ENCODE measurements at regions not wholly inside any gene's neighbourhood (a gene's known extent, or its start where the extent isn't known, plus 50 kb on each side); places are given as distances from the start of the nearest gene placed in this dataset.
A peak's percentile ranks its signal among the peaks of the same experiment; 100 is the strongest.
"Not testable (repeated sequence)": the region's sequence is repeated elsewhere in the genome, so short reads cannot be mapped to it uniquely, and the experiment has no call there.

DNA sequence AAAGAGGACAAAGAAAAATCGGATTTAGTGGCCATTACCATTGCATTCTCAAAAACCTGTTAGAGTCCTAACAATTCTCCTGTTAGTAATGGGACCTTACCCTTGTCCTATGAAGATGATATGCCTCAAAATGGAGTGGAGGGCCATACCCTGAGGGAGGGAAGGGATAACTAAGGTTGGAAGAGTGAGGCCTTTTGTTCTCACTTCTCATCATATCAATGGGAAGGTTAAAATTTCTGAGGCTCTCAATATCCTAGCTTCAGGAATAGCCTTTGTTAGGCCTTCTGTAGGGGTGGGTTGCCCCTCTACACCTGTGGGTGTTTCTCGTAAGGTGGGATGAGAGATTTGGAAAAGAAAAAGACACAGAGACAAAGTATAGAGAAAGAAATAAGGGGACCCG, 109.4 kb upstream of the SGIP1 start:
- not testable (repeated sequence) for DNase-seq (ENCODE audit: low spot score)

- DNase-seq (ENCODE audit: low spot score) = no peak
Measured at GRCh38 chr1:66426239-66426853, 107.6 kb upstream of the SGIP1 start.

DNA sequence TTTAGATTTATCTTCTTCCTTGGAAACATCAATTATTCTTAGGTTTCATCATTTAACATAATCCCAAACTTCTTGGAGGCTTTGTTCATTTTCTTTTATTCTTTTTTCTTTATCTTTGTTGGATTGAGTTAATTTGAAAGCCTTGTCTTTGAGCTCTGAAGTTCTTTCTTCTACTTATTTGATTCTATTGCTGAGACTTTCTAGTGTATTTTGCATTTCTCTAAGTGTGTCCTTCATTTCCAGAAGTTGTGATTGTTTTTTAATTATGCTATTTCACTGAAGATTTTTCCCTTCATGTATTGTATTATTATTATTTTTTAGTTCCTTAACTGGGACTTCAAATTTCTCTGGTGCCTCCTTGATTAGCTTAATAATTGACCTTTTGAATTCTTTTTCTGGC, 103.1 kb upstream of the SGIP1 start:
- not testable (repeated sequence) for DNase-seq (ENCODE audit: low spot score)

DNA sequence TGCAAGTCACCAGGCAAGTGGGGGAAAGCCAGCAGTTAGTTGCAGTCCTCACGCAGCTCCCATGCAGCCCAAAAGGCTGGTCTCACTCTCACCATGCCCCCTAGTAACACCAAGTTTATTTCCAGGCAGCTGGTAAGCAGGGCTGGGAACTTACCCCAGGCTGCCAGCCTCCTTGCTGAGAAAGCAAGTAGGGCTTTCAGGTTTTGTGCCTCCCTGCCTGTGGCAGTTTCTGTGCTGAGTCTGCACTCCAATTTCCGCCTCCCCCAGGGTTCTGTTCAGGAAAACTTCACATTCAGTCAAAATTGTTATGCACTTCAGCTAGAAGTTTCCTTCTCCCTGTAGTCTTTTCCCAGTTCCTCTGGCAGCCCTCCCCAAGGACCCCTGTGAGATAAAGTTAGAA, 102.0 kb upstream of the SGIP1 start:
- DNase-seq (ENCODE audit: low spot score) = no peak

DNA sequence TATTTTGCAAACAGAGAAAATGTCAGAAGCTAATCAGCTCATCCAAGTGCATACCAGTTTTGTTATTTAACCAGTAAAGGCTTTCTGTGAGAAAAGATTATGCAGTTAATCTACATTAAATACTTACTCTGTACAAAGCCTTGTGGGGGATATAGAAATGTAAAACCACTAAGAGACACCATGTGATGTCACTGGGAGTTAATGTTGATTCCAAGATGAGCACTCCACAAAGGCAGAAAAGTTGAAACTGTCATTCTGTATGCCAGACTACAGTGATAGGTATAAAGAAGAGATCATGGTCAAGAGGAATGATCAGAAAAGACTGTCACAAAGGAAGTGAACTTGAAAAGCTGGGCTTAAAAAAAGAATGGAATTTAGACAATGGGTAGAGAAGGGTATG, 100.3 kb upstream of the SGIP1 start:
- no peak for DNase-seq (ENCODE audit: low spot score)

- DNase-seq (ENCODE audit: low spot score) = no peak
Measured at GRCh38 chr1:66434096-66434495, 99.9 kb upstream of the SGIP1 start.

DNA sequence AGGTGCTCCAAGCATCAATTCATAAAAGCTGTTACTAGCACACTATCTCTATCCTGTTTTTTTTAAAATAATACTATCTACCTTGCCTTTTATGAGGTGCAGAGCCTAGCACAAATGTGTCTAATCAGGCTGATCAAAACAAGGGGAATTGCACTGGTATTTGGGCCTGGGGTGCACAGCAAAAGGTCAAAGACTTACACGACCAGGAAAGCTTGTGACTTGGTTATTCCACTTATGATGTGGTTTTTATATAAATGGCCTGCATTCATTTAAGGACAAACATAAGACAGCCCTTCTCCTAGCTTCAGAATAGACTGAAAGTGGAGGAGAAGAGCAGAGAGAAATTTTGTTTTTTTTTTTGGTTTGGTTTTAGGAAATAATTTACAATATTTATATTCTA, 98.4 kb upstream of the SGIP1 start:
- no peak for DNase-seq (ENCODE audit: low spot score)

DNA sequence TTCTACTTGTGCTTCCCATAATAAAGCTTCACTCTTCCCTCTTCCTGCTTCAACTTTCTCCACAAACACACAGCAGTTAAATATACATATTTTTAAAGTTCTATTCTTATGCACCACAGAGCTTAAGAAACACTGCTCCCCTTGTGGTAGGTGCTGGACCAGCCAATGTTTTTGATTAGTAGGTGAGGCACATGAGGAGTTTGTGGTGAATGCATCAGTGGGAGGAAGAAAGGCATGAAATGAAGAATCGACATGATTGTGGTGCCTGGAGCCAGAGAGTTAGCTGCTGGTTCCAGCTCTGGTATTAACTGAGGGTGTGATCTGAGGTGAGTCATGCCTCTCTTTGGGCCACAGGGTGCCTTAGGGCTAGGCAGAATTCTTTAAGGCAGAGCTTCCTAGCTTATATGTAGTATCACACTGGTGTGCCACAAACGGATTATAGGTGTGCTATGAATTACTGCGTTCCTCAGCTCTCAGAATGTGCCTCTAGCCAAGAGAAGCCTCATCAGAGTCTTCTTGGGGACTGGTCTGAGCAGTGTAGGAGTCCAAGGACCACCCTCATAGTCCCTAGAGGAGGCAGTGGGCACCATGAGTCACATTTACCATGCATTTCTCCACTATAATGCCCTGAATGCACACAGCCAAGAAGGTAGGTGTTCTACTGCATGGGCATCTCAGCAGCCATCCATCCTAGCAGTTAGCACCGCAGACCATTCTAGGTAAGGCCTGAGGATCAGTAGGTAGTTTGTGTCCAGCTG, 97.4 kb upstream of the SGIP1 start:
- no peak for DNase-seq (ENCODE audit: low spot score)

- no peak for DNase-seq (ENCODE audit: low spot score)
Measured at GRCh38 chr1:66437136-66437401, 96.9 kb upstream of the SGIP1 start.

GRCh38 chr1:66438062-66438461, 95.9 kb upstream of the SGIP1 start:
- DNase-seq (ENCODE audit: low spot score) = no peak

DNA sequence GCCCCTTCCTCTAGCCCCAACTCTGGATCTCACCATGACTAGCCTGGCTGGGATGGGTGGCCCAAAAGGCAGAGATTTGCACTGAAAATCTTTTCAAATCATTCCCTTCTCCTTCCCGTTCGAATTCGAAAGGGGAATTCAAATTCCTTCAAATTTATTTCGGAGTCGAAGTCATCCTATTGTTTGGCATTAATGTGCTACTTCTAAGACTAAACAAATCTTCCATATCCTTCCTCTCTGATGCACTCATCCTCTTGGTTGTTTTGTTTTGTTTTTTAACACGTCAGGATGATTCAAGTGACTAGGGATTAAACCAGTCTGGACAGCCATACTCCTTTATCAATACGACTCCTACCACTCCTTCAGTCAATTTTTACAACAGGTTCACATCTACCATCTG, 95.5 kb upstream of the SGIP1 start:
- no peak for DNase-seq (ENCODE audit: low spot score)

DNA sequence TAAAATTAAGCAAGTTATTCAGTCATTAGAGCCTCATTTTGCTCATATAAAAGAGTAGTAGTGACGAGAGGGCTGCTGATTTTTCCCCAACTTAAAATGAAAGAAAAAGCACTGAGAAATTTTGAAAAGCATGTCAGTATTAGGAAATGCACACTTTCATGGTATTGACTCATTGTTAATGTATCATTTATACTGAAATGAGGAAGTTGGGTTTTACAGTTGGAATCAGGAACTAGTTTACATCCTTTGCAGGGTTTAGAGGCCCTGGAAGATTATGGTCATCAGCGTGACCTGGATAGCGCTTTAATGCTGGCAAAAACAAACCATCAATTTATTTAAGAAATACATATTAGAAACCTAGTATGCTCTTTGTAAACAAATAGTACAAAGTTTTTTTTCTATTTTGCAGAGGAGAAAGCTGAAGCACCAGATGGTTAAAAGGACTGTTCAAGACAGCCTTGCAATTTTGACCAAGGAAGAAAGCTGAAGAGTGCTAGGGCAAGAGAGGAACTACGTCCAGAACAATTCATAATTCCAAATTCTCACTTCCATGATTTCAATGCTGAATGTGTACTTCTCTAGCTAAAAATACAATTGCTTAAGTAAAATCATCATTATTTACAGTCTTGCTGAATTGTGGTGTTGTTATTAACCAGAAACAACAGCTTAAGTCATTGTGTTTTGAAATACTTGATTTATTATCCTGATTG, 94.8 kb upstream of the SGIP1 start:
- DNase-seq (ENCODE audit: low spot score) = no peak

DNA sequence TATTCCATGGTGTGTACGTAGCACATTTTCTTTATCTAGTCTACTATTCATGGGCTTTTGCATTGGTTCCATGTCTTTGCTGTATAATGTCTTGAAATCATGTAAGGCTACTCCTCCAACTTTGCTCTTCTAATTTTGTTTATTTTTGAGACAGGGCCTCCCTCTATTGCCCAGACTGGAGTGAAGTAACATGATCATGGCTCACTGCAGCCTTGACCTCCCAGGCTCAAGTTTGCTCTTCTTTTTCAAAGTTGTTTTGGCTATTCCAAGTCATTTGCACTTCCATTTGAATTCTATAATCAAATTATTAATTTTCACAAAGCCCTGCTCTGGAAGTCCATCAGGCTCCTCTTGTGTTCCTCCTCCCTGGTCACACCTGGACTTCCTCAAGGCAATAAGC, 90.2 kb upstream of the SGIP1 start:
- no peak for DNase-seq (ENCODE audit: low spot score)

DNA sequence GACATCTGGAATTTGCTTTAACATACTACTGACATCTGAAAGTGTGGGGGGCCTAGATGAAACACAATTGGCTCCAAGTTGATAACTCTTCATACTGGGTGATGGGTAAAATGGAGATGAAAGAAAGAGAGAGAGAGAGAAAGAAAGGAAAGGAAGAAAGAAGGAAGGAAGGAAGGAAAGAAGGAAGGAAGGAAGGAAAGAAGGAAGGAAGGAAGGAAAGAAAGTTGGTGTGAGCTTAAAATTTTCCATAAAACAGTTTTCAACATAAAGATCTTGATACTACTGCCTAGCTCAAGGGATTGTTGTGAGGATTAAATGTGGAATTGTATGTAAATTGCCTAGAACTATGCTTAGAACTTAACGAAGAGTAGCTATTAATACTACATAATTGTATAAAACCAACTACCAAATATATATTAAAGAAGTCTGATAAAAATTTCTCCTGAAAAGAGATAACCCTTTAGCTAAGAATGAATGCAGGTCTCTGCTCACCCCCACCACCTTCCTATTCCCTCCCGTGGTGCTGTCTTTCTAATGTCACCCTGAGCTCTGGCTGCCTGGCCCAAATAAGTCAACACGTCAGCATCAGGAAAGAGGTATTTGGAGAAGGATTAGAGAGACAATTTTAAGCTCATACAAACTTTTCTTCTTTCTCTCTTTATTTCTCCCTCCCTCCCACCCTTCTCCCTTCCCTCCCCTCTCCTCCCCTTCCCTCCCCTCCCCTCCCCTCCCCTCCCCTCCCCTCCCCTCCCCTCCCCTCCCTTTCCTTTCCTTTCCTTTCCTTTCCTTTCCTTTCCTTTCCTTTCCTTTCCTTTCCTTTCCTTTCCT, 89.3 kb upstream of the SGIP1 start:
- no peak for DNase-seq (ENCODE audit: low spot score)

- DNase-seq (ENCODE audit: low spot score) = peak; percentile 9
Measured at GRCh38 chr1:66445492-66446181, 88.3 kb upstream of the SGIP1 start.

- peak; percentile 69 for DNase-seq (ENCODE audit: low spot score)
Measured at GRCh38 chr1:66446261-66447001, 87.5 kb upstream of the SGIP1 start.

DNA sequence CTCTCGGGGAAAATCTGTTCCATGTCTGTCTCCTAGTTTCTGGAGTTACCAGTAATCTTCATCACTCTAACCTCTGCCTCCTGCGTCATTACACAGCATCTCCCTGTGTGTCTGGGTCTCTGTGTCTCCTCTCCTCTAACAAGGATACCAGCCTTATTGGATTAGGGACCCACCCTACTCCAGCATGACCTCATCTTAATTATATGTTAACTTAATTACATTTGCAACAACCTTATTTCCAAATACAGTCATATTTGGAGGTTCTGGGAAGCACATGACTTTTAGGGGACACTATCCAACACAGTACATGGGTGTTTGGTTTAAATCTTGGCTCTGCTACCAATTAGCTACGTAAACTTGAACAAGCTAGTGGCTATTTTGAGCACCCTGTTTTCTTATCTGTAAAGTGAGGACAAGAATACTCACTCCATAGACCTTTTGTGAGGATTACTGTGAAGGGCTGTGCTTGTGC, 83.9 kb upstream of the SGIP1 start:
- no peak for DNase-seq (ENCODE audit: low spot score)

- no peak for DNase-seq (ENCODE audit: low spot score)
Measured at GRCh38 chr1:66450847-66451246, 83.1 kb upstream of the SGIP1 start.

GRCh38 chr1:66452162-66452561, 81.8 kb upstream of the SGIP1 start:
- DNase-seq (ENCODE audit: low spot score) = no peak

- no peak for DNase-seq (ENCODE audit: low spot score)
Measured at GRCh38 chr1:66452982-66453381, 81.0 kb upstream of the SGIP1 start.

DNA sequence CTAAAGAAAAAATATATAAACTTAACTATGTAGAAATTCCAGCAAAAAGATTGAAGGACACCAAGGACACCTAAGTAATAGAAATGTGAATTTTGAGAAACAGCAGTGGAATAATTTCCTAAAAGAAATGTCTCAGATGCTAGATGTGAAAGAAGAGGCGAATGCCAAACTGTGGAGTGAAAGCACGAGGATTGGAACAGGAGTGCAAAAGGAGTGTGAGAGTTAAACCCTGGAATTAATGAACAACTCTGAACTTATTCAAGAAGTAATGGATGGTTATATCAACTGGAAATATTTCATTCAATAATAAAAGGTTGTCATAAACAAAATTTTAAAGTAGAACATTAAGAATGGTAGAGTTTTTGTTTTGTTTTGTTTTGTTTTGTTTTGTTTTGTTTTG, 78.5 kb upstream of the SGIP1 start:
- no peak for DNase-seq (ENCODE audit: low spot score)
